Spleen (tissue), 3 donors: ENCODE measurements at regions not wholly inside any gene's neighbourhood (a gene's known extent, or its start where the extent isn't known, plus 50 kb on each side); places are given as distances from the start of the nearest gene placed in this dataset.

Experiments used
- POLR2A ChIP-seq, 3 donors: fragments of 450-650 bp; IDR thresholded peaks; one replicate each; pipeline ENCODE4 v1.5.1; 2017; ENCODE audit warnings: antibody characterized with exemption in 3 of 3, mild to moderate bottlenecking in 1 of 3
- POLR2AphosphoS5 ChIP-seq, 3 donors: sonication (generic); formaldehyde crosslinking; IDR thresholded peaks; one replicate each; pipeline ENCODE4 v1.5.1; 2017; ENCODE audit warnings: antibody characterized with exemption in 3 of 3

- TF ChIP-seq POLR2AphosphoS5 (IDR thresholded peaks at IDR 0.05) (peak in 1 of 3 donors; percentile 18), POLR2A (IDR thresholded peaks at IDR 0.05) (no peak)
Measured at GRCh38 chr10:128526791-128527375, 400.7 kb upstream of the MKI67 start.
